ENCODE measurements at regions not wholly inside any gene's neighbourhood (a gene's known extent, or its start where the extent isn't known, plus 50 kb on each side); places are given as distances from the start of the nearest gene placed in this dataset.

GRCh38 chr11:27193434-27194225 lies 153.0 kb downstream of the BBOX1 start:
- TF ChIP-seq ZNF292 (tag by site-specific recombination; IDR thresholded peaks at IDR 0.05; ENCODE audit: borderline replicate concordance, low read depth) (no peak), ZNF670 (tag by site-specific recombination; IDR thresholded peaks at IDR 0.05; ENCODE audit: low read depth) (no peak), CTCF (tag by site-specific recombination; IDR thresholded peaks at IDR 0.05) (no peak), ZNF311 (tag by site-specific recombination; IDR thresholded peaks at IDR 0.05; ENCODE audit: borderline replicate concordance) (no peak), REPIN1 (tag by site-specific recombination; IDR thresholded peaks at IDR 0.05; ENCODE audit: low read depth) (no peak), PRDM2 (tag by site-specific recombination; IDR thresholded peaks at IDR 0.05; ENCODE audit: borderline replicate concordance) (no peak), ZNF830 (tag by site-specific recombination; IDR thresholded peaks at IDR 0.05; ENCODE audit: low read depth) (no peak), SALL2 (tag by site-specific recombination; IDR thresholded peaks at IDR 0.05; ENCODE audit: borderline replicate concordance) (no peak), ZNF175 (tag by site-specific recombination; IDR thresholded peaks at IDR 0.05) (no peak), ZNF549 (tag by site-specific recombination; IDR thresholded peaks at IDR 0.05) (no peak)
